PC-3 (cell line): ENCODE measurements at regions not wholly inside any gene's neighbourhood (a gene's known extent, or its start where the extent isn't known, plus 50 kb on each side); places are given as distances from the start of the nearest gene placed in this dataset.

Experiments
- ATAC-seq: fragments of 200-7000 bp; cut with Tn5 transposase; 2 replicates; pipeline ENCODE4 v1.9.1; 2020; ENCODE audit warnings: mild to moderate bottlenecking, moderate library complexity
- BruUV-seq: library from RNA; stranded (reverse); fragments of 400-500 nt; replicated peaks from 2 replicates; lab custom pipeline; 2021; lab: Mats Ljungman, UMichigan
- CTCF ChIA-PET: fragments of 300-600 bp; sonication (Branson Sonifier 250); formaldehyde crosslinking; loops from one replicate; lab custom pipeline; 2022; ENCODE audit warnings: antibody characterized with exemption; lab: Charles Lee
- POLR2A ChIA-PET: fragments of 300-600 bp; sonication (Branson Sonifier 250); formaldehyde crosslinking; loops from one replicate; lab custom pipeline; 2022; ENCODE audit warnings: antibody characterized with exemption; ENCODE audit not compliant: unreplicated experiment; lab: Charles Lee
- DNase-seq: peaks from one replicate; pipeline ENCODE4 v3.0.0-alpha.2; 2015
- H2AFZ ChIP-seq: fragments of 300-600 bp; sonication (generic); 2 replicates; pipeline ENCODE4 v1.6.0; 2016; ENCODE audit warnings: antibody characterized with exemption, low read length
- H3F3A ChIP-seq: fragments of 300-600 bp; sonication (generic); one replicate; pipeline ENCODE4 v1.6.0; 2017; ENCODE audit warnings: antibody characterized with exemption, low read length, control low read depth, mild to moderate bottlenecking; ENCODE audit not compliant: unreplicated experiment
- H3K27ac ChIP-seq: fragments of 300-600 bp; sonication (generic); 2 replicates; pipeline ENCODE4 v1.5.1; 2016; ENCODE audit warnings: mild to moderate bottlenecking, low read length
- H3K27me3 ChIP-seq: fragments of 300-600 bp; sonication (generic); 2 replicates; pipeline ENCODE4 v1.6.1; 2016; ENCODE audit warnings: low read length, mixed read lengths
- H3K36me3 ChIP-seq: fragments of 300-600 bp; sonication (generic); 2 replicates; pipeline ENCODE4 v1.6.1; 2016; ENCODE audit warnings: low read depth, mixed run types, low read length, mixed read lengths
- H3K4me1 ChIP-seq: fragments of 300-600 bp; sonication (generic); 2 replicates; pipeline ENCODE4 v1.5.1; 2016; ENCODE audit warnings: low read length; ENCODE audit not compliant: insufficient read depth
- H3K4me2 ChIP-seq: fragments of 300-600 bp; sonication (generic); 2 replicates; pipeline ENCODE4 v1.6.0; 2016; ENCODE audit warnings: low read length
- H3K4me3 ChIP-seq: fragments of 300-600 bp; sonication (generic); 2 replicates; pipeline ENCODE4 v1.5.1; 2016; ENCODE audit warnings: mild to moderate bottlenecking, low read length, mixed read lengths
- H3K79me2 ChIP-seq: fragments of 300-600 bp; sonication (generic); 2 replicates; pipeline ENCODE4 v1.6.1; 2017; ENCODE audit warnings: low read length, mixed read lengths
- H3K9ac ChIP-seq: fragments of 300-600 bp; sonication (generic); 2 replicates; pipeline ENCODE4 v1.6.0; 2016; ENCODE audit warnings: mild to moderate bottlenecking, low read length
- H3K9me2 ChIP-seq: fragments of 300-600 bp; sonication (generic); replicated peaks from 2 replicates; pipeline ENCODE4 v1.6.1; 2016; ENCODE audit warnings: mixed run types, low read length, mixed read lengths
- H3K9me3 ChIP-seq: fragments of 300-600 bp; sonication (generic); 2 replicates; pipeline ENCODE4 v1.6.1; 2016; ENCODE audit warnings: low read length, mixed read lengths
- H4K20me1 ChIP-seq: fragments of 300-600 bp; sonication (generic); 2 replicates; pipeline ENCODE4 v1.6.1; 2016; ENCODE audit warnings: low read length, mixed read lengths
- EZH2 ChIP-seq: fragments of 300-600 bp; sonication (generic); IDR thresholded peaks from one replicate; pipeline ENCODE4 v1.6.1; 2017; ENCODE audit warnings: antibody characterized with exemption, mild to moderate bottlenecking, low read length; ENCODE audit not compliant: unreplicated experiment
- EZH2phosphoT487 ChIP-seq: fragments of 300-600 bp; sonication (generic); IDR thresholded peaks from 2 replicates; pipeline ENCODE4 v1.6.1; 2018; ENCODE audit warnings: mild to moderate bottlenecking, antibody characterized with exemption, low read length, borderline replicate concordance
- intact Hi-C: fragments of 100-400 bp; cut with micrococcal nuclease; formaldehyde crosslinking; loops from 2 replicates; pipeline ENCODE4 v1.9.0; 2023
- TF ChIP-seq, protein P1 (sequence below): fragments of 300-600 bp; sonication (generic); conservative IDR thresholded peaks from 2 replicates; pipeline ENCODE4 v1.5.1; 2017; ENCODE audit warnings: antibody characterized with exemption, low read depth, mild to moderate bottlenecking, low read length

GRCh38 chr4:100299046-100299840, 109.0 kb upstream of the DDIT4L start:
- Histone ChIP-seq H3F3A (no peaks in the 10 kb centered on the region), H3K4me1 (no peaks in the 10 kb centered on the region; the same call in 1 of the 2 replicates), H3K27me3 (no peaks in the 10 kb centered on the region), H3K27ac (no peak overlapping the region), H3K4me3 (no peak overlapping the region), H2AFZ (peak overlapping the region; percentile 53; the same call in 1 of the 2 replicates), H3K4me2 (no peak overlapping the region), H4K20me1 (no peaks in the 10 kb centered on the region), H3K79me2 (no peaks in the 10 kb centered on the region), H3K9me2 (no peaks in the 10 kb centered on the region), H3K9ac (no peak overlapping the region), H3K9me3 (no peaks in the 10 kb centered on the region), H3K36me3 (no peaks in the 10 kb centered on the region)
- DNase-seq (peak; percentile 29), ATAC-seq (no peak; the same call in 1 of the 2 replicates)
- BruUV-seq, result no TSS peak
- intact Hi-C loops, result no loop called here
- ChIA-PET CTCF (interaction anchor here (0.7 kb wide), 1 partner anchor 1867 kb away, joined by 3 read pairs; no protein-coding TSS in a partner anchor), POLR2A (no interaction called here)
- TF ChIP-seq, protein P1, sequence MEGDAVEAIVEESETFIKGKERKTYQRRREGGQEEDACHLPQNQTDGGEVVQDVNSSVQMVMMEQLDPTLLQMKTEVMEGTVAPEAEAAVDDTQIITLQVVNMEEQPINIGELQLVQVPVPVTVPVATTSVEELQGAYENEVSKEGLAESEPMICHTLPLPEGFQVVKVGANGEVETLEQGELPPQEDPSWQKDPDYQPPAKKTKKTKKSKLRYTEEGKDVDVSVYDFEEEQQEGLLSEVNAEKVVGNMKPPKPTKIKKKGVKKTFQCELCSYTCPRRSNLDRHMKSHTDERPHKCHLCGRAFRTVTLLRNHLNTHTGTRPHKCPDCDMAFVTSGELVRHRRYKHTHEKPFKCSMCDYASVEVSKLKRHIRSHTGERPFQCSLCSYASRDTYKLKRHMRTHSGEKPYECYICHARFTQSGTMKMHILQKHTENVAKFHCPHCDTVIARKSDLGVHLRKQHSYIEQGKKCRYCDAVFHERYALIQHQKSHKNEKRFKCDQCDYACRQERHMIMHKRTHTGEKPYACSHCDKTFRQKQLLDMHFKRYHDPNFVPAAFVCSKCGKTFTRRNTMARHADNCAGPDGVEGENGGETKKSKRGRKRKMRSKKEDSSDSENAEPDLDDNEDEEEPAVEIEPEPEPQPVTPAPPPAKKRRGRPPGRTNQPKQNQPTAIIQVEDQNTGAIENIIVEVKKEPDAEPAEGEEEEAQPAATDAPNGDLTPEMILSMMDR, result no peak
- TF ChIP-seq EZH2, result no peak
- no peak for TF ChIP-seq EZH2phosphoT487

DNA sequence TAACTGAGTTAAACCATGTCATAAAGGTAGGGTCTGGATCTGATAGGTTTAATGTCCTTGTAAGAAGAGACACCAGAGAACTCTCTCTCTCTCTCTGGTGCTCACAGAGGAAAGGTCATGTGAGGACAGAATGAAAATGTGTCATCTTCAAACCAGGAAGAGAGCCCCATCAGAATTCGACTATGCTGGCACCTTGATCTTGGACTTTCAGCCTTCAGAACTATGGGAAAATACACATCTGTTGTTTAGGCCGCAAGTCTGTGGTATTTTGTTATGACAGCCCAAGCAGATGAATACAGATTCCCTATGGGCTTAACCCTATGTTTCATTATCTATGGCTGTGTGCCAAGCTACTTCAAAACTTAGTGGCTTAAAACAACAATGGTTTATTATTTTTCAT, 105.5 kb upstream of the DDIT4L start:
- ChIA-PET CTCF (no interaction called here), POLR2A (no interaction called here)
- DNase-seq, result no peak
- no peaks in the 10 kb centered on the region for H4K20me1 ChIP-seq
- ATAC-seq, result no peak
- no peak overlapping the region for H2AFZ ChIP-seq
- no peak overlapping the region for H3K9ac ChIP-seq
- TF ChIP-seq, protein P1, result no peak
- TF ChIP-seq EZH2phosphoT487 (no peak), EZH2 (no peak)
- intact Hi-C loops, result no loop called here
- no peak overlapping the region for H3K4me2 ChIP-seq
- no peak overlapping the region for H3K27ac ChIP-seq
- H3K4me1 ChIP-seq, result no peaks in the 10 kb centered on the region; the same call in none of the 2 replicates
- no peaks in the 10 kb centered on the region for H3K79me2 ChIP-seq
- no peaks in the 10 kb centered on the region for H3K27me3 ChIP-seq
- no peaks in the 10 kb centered on the region for H3F3A ChIP-seq
- no peaks in the 10 kb centered on the region for H3K9me2 ChIP-seq
- H3K4me3 ChIP-seq, result no peak overlapping the region
- no peaks in the 10 kb centered on the region for H3K36me3 ChIP-seq
- no TSS peak for BruUV-seq
- no peaks in the 10 kb centered on the region for H3K9me3 ChIP-seq

- intact Hi-C loops, result no loop called here
Measured at GRCh38 chr4:100294356-100294755, 104.1 kb upstream of the DDIT4L start.

More at GRCh38 chr4:100294356-100294755, 104.1 kb upstream of the DDIT4L start:
- Histone ChIP-seq H3K27me3 (no peaks in the 10 kb centered on the region), H3K9ac (no peak overlapping the region), H3K36me3 (no peaks in the 10 kb centered on the region), H3K9me2 (no peaks in the 10 kb centered on the region), H2AFZ (no peak overlapping the region), H3K9me3 (no peaks in the 10 kb centered on the region), H3K79me2 (no peaks in the 10 kb centered on the region), H3K4me2 (no peak overlapping the region), H3K4me1 (peaks cover 10% of the 10 kb centered on the region), H4K20me1 (no peaks in the 10 kb centered on the region), H3F3A (no peaks in the 10 kb centered on the region), H3K27ac (no peak overlapping the region), H3K4me3 (no peak overlapping the region)
- DNase-seq (no peak), ATAC-seq (no peak)
- ChIA-PET CTCF (no interaction called here), POLR2A (no interaction called here)
- no TSS peak for BruUV-seq
- TF ChIP-seq, protein P1, result no peak
- TF ChIP-seq EZH2 (no peak), EZH2phosphoT487 (no peak)
